RKO (cell line): ENCODE measurements at regions not wholly inside any gene's neighbourhood (a gene's known extent, or its start where the extent isn't known, plus 50 kb on each side); places are given as distances from the start of the nearest gene placed in this dataset.
"Not testable (repeated sequence)": the region's sequence is repeated elsewhere in the genome, so short reads cannot be mapped to it uniquely, and the experiment has no call there.

ENCODE experiments used
- DNase-seq: peaks from one replicate; pipeline ENCODE4 v3.0.0-alpha.2; 2016; ENCODE audit warnings: low spot score

GRCh38 chr16:88246955-88247582 lies 135.7 kb upstream of the ZNF469 start:
- not testable (repeated sequence) for DNase-seq

GRCh38 chr16:88247583-88247966 lies 135.2 kb upstream of the ZNF469 start:
- DNase-seq: peak; percentile 38

DNA sequence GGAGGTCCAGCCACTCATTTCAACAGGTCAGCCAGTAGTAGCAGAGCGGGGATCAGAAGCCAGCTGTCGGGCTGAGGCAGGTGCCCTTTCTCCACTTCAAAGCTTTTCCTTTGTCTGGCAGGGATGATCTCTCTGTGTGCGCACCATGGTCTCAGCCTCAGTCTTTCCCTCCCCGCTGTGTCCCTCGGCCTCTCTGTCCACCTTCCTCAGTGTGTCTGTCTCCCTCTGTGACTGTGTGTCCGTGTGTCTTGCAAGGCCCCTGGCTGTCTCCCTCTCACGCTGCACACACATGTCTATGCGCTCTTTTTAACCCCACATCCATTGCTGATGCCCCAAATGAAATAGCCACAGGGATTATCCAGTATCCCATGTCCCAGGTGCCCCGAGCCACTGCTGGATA lies 134.0 kb upstream of the ZNF469 start:
- not testable (repeated sequence) for DNase-seq

- not testable (repeated sequence) for DNase-seq
Measured at GRCh38 chr16:88250381-88250780, 132.4 kb upstream of the ZNF469 start.

DNA sequence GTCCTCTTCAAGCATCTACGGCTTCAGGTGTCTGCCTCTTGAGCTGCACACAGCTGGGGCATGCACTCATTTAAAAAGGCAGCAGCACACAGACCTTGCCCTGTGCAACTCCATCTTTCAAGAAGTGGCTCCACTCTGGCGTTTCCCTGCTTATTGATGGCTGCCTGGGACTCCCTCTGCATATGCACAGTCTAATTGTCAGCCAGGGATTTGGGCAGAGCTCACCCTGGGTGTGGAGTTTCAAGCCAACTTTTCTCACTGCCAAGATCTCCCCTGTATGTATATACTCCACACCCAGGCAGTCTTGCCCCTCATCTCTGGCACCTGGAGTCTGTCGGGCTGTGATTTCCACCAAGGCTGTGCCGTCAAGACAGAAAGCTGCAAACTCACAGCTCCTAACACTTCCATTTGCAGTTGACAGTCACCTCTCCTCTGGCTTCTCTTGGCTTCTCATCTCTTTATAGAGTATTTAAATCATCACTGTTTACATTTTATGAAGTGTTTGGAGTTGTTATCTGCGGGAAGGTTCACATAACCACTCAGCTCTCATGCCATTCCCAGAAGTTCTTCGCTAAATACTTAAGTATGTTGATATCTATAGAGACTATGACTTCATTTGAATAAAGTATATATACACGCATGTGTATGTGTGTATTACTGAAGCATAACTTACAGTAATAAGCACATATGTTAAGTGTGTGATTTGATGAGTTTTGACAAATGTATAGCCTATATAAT lies 130.5 kb upstream of the ZNF469 start:
- not testable (repeated sequence) for DNase-seq

DNA sequence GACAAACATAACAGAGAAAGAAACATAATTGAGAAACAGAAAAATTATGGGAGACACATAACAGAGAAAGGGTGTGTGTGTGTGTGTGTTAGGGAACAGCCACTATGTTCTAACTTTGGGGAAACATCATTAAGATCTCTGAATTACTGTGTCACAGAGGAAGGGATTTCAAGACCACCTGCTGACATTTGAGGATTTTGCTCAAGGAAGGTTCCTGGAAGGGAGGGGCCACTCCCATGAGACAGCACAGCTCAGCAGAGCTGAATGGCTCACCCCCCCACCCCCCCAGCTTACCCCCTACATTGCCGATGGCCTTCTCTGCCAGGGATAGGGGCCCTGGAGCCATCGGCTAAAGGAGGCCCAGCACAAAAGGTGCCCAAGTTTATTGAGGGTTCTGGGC lies 124.6 kb upstream of the ZNF469 start:
- not testable (repeated sequence) for DNase-seq

DNA sequence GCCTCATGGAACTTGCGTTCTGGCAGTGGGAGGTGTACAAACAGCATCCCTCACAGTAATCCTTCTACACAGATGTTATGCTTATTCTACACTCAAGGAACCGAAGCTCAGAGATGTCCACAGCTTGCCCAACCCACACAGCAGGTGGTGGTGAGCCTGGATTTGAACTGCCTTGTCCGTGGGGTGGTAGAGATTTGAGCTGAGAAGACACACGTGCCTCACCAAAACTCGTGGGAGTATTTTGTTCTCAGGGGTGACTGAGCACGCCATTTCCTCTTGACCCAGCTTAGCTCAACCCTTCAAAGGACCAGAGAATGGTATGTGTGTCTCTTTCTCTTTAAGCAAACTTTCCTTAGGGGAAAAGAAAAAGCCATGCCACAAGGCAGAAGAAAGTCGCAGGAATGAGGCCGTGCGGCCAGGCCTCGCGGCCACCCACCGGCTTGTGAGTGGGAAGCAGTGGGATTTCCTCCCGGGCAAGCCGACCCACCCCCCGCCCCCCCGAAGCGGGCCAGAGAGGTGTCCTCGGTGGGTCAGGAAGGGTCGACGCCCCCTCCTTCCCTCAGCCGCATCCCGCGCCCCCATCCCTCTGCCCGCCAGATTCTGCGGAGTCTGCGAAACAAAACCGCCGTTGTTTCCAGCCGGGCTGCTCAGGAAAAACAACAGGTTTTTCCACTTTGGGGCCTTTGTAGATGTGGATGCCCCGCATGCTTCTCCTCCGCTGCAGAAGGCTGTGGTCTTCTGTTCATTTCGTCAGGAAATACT lies 123.8 kb upstream of the ZNF469 start:
- DNase-seq: not testable (repeated sequence)

DNA sequence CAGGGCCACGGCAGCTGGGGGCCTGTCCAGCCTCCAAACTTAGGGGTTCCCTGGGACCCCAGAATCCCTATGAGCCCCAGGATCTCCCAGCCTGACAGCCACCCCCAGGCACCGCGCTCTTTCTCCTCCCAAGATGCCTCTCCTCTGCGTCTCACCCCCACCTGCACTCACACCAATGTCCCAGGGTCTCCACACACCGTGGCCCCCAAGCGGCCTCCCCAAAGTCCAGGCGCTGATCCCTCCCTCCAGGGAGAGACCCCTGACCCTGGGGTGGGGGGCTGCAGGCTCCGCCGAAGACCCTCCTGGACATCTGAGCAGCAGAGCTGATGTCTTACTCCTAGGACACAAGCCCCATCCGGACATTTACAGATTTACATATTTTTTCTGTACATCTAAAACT lies 123.2 kb upstream of the ZNF469 start:
- not testable (repeated sequence) for DNase-seq

DNA sequence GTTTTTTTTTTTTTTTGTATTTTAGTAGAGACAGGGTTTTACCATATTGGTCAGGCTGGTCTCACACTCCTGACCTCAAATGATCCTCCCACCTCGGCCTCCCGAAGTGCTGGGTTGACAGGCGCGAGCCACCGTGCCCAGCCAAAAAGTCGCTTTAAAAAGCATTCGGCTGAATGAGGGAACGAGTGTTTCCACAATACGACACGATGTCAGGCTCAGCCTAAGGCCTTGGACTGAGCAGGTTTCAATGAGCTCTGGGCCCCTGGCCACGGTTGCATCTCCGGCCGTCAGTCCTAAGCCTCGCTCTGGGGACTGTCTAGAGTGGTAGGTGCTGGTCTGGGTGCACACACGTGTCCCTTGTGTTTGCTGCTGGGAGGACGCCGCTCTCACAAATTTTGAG lies 122.6 kb upstream of the ZNF469 start:
- DNase-seq: not testable (repeated sequence)

DNA sequence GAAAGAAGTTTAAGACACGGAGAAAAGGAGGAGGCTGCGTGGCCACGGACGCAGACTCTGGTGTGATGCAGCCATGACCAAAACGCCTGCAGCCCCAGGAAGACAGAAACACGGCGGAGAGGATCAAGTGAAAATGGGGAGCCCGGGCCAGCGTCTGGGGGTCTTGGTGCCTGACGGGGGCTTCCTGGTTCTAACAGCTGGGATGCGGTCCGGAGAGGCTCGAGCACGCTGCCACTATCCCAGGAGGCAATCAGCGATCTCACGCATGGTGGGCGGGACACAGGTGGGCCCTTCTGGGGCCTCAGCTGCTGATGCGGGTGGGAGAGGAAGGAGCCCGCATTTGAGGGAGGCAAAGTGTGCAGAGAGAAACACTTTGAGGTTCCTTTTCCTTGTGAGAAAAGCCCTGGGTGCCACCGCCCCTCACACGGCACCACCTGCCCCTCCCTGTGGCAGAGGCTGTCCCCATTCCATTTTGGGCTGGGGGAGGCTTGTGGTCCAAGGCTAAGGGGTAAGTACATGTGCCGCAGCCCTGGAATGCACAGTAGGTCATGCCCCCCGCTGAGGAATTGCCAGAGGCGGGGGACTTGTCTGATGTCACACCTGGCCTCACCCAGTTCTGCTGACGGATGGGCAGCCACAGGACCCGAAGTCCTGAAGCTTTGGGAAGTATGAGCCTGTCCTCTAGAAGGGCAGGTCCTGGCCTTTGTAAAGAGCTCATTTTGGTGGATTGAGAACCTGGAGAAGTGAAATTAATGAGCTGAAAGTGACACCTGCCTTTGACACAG lies 121.7 kb upstream of the ZNF469 start:
- DNase-seq: not testable (repeated sequence)

- not testable (repeated sequence) for DNase-seq
Measured at GRCh38 chr16:88261814-88262605, 120.7 kb upstream of the ZNF469 start.

DNA sequence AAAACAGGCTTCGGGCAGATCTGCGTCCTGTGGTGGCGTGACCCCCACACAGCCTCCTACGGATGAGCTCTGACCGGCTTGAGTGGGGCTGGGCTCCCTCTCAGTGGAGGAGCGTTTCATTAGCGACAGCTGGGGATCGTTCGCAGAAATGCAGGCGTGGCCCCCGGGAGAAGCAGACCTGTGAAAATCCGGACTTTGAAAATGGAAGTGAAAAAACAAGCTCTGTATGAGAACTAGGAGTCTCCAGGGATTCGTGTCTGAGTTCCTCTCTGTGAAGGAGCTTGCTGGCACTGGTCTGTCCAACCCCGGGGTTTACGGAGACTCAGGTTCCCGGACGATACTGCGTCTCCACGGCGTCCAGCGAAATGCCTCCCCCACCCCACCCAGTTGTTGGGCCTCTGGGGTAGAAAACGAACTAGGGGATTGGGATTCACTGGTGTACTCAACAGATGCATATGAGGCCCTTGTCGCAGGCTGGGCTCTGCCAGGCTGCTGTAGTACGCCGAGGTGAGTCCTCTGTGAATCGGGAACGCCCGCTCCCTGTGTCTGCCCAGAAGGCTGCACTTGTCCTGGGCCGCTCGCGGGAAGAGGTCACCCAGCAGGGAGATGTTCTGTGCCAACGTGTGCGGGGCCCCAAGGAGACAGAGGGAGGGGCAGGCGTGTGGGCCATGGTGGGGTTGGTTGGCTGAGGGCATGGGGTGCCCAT lies 119.7 kb upstream of the ZNF469 start:
- not testable (repeated sequence) for DNase-seq

- DNase-seq: not testable (repeated sequence)
Measured at GRCh38 chr16:88263681-88264287, 119.0 kb upstream of the ZNF469 start.

- DNase-seq: peak; percentile 94
Measured at GRCh38 chr16:88264641-88265285, 118.0 kb upstream of the ZNF469 start.

DNA sequence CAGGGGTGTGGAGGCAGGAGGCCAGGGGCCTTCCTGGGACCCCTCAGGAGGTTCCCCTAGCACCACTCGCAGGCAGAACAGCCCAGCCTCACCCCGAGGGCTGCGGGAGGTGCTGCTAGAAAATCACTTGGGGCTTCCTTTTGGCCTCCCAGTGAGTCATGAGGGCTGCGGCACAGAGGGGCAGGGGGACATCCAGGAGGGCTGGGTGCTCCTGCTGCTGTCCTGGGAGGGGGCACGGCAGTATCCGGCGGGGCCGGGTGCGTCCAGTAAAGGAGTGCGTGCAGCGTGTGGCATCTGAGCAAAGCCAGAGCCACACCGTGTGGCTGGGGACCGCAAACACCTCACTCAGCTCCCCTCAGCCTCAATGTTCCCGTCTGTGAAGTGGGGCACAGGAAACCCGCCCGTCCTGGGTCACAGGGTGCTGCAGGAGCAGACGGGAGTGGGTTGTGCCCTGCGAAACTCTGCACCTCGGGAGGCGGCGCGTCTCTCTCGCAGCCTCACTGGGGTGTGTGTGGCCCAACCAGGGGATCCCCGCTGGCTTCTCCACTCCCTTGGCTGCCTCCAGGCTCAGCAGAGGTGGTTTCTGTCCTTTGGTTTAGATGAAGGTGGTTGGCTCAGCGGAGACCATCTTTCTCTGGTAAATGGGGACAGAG lies 117.3 kb upstream of the ZNF469 start:
- not testable (repeated sequence) for DNase-seq

- not testable (repeated sequence) for DNase-seq
Measured at GRCh38 chr16:88266036-88266435, 116.7 kb upstream of the ZNF469 start.

DNA sequence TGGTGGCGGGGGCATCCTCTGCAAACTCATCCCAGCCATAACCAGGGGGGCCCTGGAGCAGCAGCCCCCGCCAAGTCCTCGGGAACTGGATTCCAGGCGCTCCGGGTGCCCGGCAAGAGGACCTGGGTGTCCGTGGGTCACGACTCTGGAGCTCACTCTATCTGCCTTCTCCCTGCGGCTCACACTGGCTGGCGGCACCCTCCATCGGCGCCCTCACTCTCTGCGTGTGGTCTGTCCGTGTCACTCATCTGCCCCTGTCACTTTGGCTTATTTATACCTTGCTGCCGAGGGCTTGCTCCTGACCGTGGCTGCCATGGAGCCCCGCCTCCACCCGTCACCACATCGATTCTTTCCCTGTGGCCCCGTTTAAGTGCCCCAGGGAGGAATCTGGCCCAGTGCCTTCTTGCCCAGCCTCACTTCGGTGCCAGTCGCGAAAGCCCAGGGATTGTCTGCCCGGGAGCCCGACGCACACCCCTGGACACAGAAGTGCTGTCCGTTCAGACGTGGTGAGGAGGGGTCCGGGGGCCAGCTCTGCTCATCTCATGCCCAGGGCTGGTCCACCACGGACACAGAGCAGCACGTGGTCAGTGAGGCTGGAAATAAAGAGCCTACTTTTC lies 115.7 kb upstream of the ZNF469 start:
- not testable (repeated sequence) for DNase-seq

DNA sequence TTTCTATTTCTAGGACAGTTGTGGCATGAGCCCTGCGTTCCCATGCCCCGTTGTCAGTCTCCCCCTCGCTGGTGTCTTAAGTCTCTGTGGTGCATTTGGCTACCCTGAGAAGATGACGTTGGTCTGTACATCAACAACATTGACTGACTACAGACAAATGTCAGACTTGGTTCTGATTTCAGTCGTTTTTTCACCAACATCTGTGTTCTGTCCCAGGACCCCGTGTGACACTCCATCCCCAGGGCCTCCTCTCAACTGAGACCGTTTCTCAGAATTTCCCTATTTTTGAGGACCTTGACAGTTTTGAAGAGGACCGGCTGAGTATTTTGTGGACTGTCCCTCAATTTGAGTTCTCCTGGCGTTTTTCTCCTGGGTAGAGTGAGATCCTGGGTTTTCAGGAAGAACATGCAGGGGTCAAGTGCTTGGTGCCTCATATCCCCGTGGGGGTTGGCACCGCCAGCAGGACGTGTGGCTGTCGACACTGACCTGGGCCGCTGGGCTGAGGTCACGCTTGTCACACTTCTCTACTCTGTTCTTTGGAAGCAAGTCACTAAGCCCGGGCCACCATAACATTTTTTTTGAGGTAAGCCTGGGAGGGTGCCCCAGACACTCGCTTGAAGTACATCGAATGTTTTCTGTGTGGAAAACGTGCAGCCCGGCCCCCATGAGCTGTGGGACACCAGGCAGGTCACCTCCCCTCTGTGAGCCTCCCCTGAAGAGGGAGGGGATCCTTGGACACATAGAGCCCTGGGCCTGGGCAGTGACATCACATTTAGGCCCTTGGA lies 114.4 kb upstream of the ZNF469 start:
- DNase-seq: not testable (repeated sequence)
